DMS153 treated with DMSO at 0.1 percent for 48 hours (cell line): ENCODE measurements at regions not wholly inside any gene's neighbourhood (a gene's known extent, or its start where the extent isn't known, plus 50 kb on each side); places are given as distances from the start of the nearest gene placed in this dataset.

Source experiments
- DNase-seq: peaks from one replicate; lab custom pipeline; 2025; ENCODE audit not compliant: unreplicated experiment; lab: John Stamatoyannopoulos, UW

- DNase-seq = no peak
These were observed 301.4 kb downstream of the ELAVL2 start for GRCh38 chr9:23524607-23525155.

GRCh38 chr9:23526806-23527205 is 299.2 kb downstream of the ELAVL2 start:
- no peak for DNase-seq

- no peak for DNase-seq
These were observed 293.8 kb downstream of the ELAVL2 start for GRCh38 chr9:23532282-23532681.

GRCh38 chr9:23537192-23538066 is 288.6 kb downstream of the ELAVL2 start:
- no peak for DNase-seq

GRCh38 chr9:23538067-23538402 is 288.0 kb downstream of the ELAVL2 start:
- DNase-seq = no peak

- DNase-seq = no peak
These were observed 287.5 kb downstream of the ELAVL2 start for GRCh38 chr9:23538461-23539003.

GRCh38 chr9:23539311-23539710 is 286.7 kb downstream of the ELAVL2 start:
- no peak for DNase-seq

- DNase-seq = no peak
These were observed 284.1 kb downstream of the ELAVL2 start for GRCh38 chr9:23541976-23542375.

GRCh38 chr9:23542438-23542837 is 283.6 kb downstream of the ELAVL2 start:
- DNase-seq = no peak

- no peak for DNase-seq
These were observed 283.1 kb downstream of the ELAVL2 start for GRCh38 chr9:23542927-23543326.

GRCh38 chr9:23543419-23543818 is 282.6 kb downstream of the ELAVL2 start:
- DNase-seq = no peak

GRCh38 chr9:23545728-23546127 is 280.3 kb downstream of the ELAVL2 start:
- DNase-seq = no peak

GRCh38 chr9:23551311-23551721 is 274.7 kb downstream of the ELAVL2 start:
- no peak for DNase-seq

GRCh38 chr9:23551929-23552707 is 273.9 kb downstream of the ELAVL2 start:
- no peak for DNase-seq

GRCh38 chr9:23552876-23553601 is 273.0 kb downstream of the ELAVL2 start:
- no peak for DNase-seq

- no peak for DNase-seq
These were observed 271.4 kb downstream of the ELAVL2 start for GRCh38 chr9:23554686-23555085.

- DNase-seq = no peak
These were observed 270.2 kb downstream of the ELAVL2 start for GRCh38 chr9:23555851-23556250.

GRCh38 chr9:23556459-23556858 is 269.6 kb downstream of the ELAVL2 start:
- DNase-seq = no peak

GRCh38 chr9:23557689-23558088 is 268.4 kb downstream of the ELAVL2 start:
- no peak for DNase-seq

- no peak for DNase-seq
These were observed 266.5 kb downstream of the ELAVL2 start for GRCh38 chr9:23559522-23559921.

GRCh38 chr9:23563517-23563916 is 262.5 kb downstream of the ELAVL2 start:
- no peak for DNase-seq
